GM12873 (cell line): ENCODE measurements at regions not wholly inside any gene's neighbourhood (a gene's known extent, or its start where the extent isn't known, plus 50 kb on each side); places are given as distances from the start of the nearest gene placed in this dataset.

Experiments
- CTCF ChIP-seq: IDR thresholded peaks from 2 replicates; pipeline ENCODE4 v1.5.1; 2012; ENCODE audit warnings: low read depth, mild to moderate bottlenecking, moderate library complexity, low read length, control low read depth; ENCODE audit not compliant: insufficient read depth; ENCODE audit errors: missing control alignments

GRCh38 chr16:54657709-54658102 is 273.0 kb upstream of the IRX5 start:
- no peak for TF ChIP-seq CTCF

- no peak for TF ChIP-seq CTCF
Measured at GRCh38 chr16:54657058-54657708, 273.5 kb upstream of the IRX5 start.

GRCh38 chr16:54655121-54655590 is 275.5 kb upstream of the IRX5 start:
- no peak for TF ChIP-seq CTCF

- no peak for TF ChIP-seq CTCF
Measured at GRCh38 chr16:54654429-54654828, 276.2 kb upstream of the IRX5 start.

- no peak for TF ChIP-seq CTCF
Measured at GRCh38 chr16:54652201-54652770, 278.4 kb upstream of the IRX5 start.

GRCh38 chr16:54651440-54652195 is 279.0 kb upstream of the IRX5 start:
- no peak for TF ChIP-seq CTCF

GRCh38 chr16:54649876-54650275 is 280.8 kb upstream of the IRX5 start:
- no peak for TF ChIP-seq CTCF
